LNCaP clone FGC (cell line): ENCODE measurements at regions not wholly inside any gene's neighbourhood (a gene's known extent, or its start where the extent isn't known, plus 50 kb on each side); places are given as distances from the start of the nearest gene placed in this dataset.
"Not testable (repeated sequence)": the region's sequence is repeated elsewhere in the genome, so short reads cannot be mapped to it uniquely, and the experiment has no call there.

Experiments used
- DNase-seq: peaks from one replicate; pipeline ENCODE4 v3.0.0-alpha.2; 2011; ENCODE audit warnings: low read depth
- H3K4me3 ChIP-seq: 2 replicates; pipeline ENCODE4 v1.5.1; 2011; ENCODE audit warnings: mild to moderate bottlenecking, low read depth, low read length, control low read depth
- CTCF ChIP-seq: IDR thresholded peaks from 2 replicates; pipeline ENCODE4 v1.5.1; 2012; ENCODE audit warnings: mild to moderate bottlenecking; ENCODE audit not compliant: control insufficient read depth, insufficient read depth; ENCODE audit errors: extremely low read depth

GRCh38 chr1:25171013-25171412 is 61.3 kb downstream of the SYF2 start:
- not testable (repeated sequence) for H3K4me3 ChIP-seq, DNase-seq

DNA sequence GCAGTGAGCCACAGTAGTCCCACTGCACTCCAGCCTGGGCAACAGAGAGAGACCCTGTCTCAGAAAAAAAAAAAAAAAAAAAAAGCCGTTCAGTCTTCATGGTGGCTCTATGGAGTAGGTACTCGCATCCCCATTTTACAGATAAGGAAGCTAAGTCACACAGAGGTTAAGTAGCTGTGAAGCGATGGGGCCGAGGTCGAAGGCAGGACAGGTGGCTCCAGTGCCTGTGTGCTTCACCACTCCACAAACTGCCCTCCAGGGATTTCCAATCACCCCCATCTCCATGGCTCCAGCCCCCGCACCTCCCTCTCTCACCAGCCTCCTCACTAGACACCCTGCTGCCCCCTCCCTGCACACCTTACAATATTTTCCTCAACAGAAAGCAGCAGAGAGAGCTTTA is 61.9 kb downstream of the SYF2 start:
- H3K4me3 ChIP-seq = no peak overlapping the region
- no peak for TF ChIP-seq CTCF
- DNase-seq = no peak

- no peak for DNase-seq
- no peak for TF ChIP-seq CTCF
- no peak overlapping the region for H3K4me3 ChIP-seq
Measured at GRCh38 chr1:25169610-25170009, 62.7 kb downstream of the SYF2 start.

DNA sequence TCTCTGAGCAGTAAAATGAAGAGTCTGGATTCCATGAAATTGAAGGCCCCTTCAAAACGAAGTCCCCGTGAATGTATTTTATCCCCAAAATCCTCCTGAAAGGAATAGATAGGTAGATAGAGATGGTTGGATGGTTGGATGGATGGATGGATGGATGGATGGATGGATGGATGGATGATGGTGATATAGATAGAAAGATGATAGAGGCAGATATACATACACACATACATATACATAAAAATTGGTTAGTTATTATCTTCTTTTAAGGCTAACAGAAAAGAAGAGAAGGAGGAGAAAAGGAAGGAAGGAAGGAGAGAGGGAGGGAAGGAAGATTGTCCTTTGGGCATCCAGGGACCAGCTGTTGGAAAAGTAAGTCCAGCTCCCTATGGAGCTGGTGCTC is 63.1 kb downstream of the SYF2 start:
- no peak for TF ChIP-seq CTCF
- no peak overlapping the region for H3K4me3 ChIP-seq
- no peak for DNase-seq

GRCh38 chr1:25168193-25169071 is 63.9 kb downstream of the SYF2 start:
- no peak overlapping the region for H3K4me3 ChIP-seq
- TF ChIP-seq CTCF = no peak
- no peak for DNase-seq

GRCh38 chr1:25167269-25168192 is 64.8 kb downstream of the SYF2 start:
- no peak for TF ChIP-seq CTCF
- no peak overlapping the region for H3K4me3 ChIP-seq
- no peak for DNase-seq

- no peak overlapping the region for H3K4me3 ChIP-seq
- no peak for TF ChIP-seq CTCF
Measured at GRCh38 chr1:25166847-25167246, 65.5 kb downstream of the SYF2 start.

More at GRCh38 chr1:25166847-25167246, 65.5 kb downstream of the SYF2 start:
- DNase-seq = no peak
